MCF 10A (cell line): ENCODE measurements at regions not wholly inside any gene's neighbourhood (a gene's known extent, or its start where the extent isn't known, plus 50 kb on each side); places are given as distances from the start of the nearest gene placed in this dataset.

ENCODE experiments used
- BruUV-seq: library from RNA; stranded (reverse); fragments of 400-500 nt; replicated peaks from 2 replicates; lab custom pipeline; 2021; lab: Mats Ljungman, UMichigan
- CTCF ChIA-PET: fragments of 300-600 bp; sonication (Branson Sonifier 250); formaldehyde crosslinking; extraction: SDS; loops from one replicate; lab custom pipeline; 2021; ENCODE audit warnings: antibody characterized with exemption, inconsistent platforms; lab: Yijun Ruan, JAX
- POLR2A ChIA-PET: fragments of 300-600, 350-650 bp; sonication (Branson Sonifier 250); formaldehyde crosslinking; extraction: SDS; loops from one replicate; lab custom pipeline; 2020; ENCODE audit warnings: antibody characterized with exemption, inconsistent platforms; lab: Yijun Ruan, JAX
- DNase-seq: peaks from one replicate; pipeline ENCODE4 v3.0.0-alpha.2; 2018; ENCODE audit not compliant: unreplicated experiment
- H3K27ac Mint-ChIP-seq: one replicate; pipeline ENCODE4 v1.8.0; 2022; ENCODE audit warnings: mild to moderate bottlenecking, low read depth, mixed read lengths; ENCODE audit not compliant: unreplicated experiment
- H3K27me3 Mint-ChIP-seq: one replicate; pipeline ENCODE4 v1.8.0; 2022; ENCODE audit warnings: mixed read lengths; ENCODE audit not compliant: insufficient read depth, unreplicated experiment
- H3K36me3 Mint-ChIP-seq: one replicate; pipeline ENCODE4 v1.8.0; 2022; ENCODE audit warnings: mild to moderate bottlenecking, moderate library complexity, mixed read lengths; ENCODE audit not compliant: insufficient read depth, unreplicated experiment
- H3K4me1 Mint-ChIP-seq: one replicate; pipeline ENCODE4 v1.8.0; 2022; ENCODE audit warnings: mixed read lengths; ENCODE audit not compliant: insufficient read depth, unreplicated experiment
- H3K4me3 Mint-ChIP-seq: one replicate; pipeline ENCODE4 v1.8.0; 2022; ENCODE audit warnings: mild to moderate bottlenecking, moderate library complexity, mixed read lengths; ENCODE audit not compliant: unreplicated experiment
- H3K9me3 Mint-ChIP-seq: one replicate; pipeline ENCODE4 v1.8.0; 2022; ENCODE audit warnings: mixed read lengths; ENCODE audit not compliant: unreplicated experiment
- intact Hi-C: fragments of 100-400 bp; cut with micrococcal nuclease; formaldehyde crosslinking; loops from 2 replicates; pipeline ENCODE4 v1.14.1; 2022
- TF ChIP-seq, protein P1 (sequence below): fragments of 200-600 bp; IDR thresholded peaks from one replicate; pipeline ENCODE4 v1.8.0; 2022; ENCODE audit warnings: antibody characterized with exemption, mild to moderate bottlenecking; ENCODE audit not compliant: unreplicated experiment

DNA sequence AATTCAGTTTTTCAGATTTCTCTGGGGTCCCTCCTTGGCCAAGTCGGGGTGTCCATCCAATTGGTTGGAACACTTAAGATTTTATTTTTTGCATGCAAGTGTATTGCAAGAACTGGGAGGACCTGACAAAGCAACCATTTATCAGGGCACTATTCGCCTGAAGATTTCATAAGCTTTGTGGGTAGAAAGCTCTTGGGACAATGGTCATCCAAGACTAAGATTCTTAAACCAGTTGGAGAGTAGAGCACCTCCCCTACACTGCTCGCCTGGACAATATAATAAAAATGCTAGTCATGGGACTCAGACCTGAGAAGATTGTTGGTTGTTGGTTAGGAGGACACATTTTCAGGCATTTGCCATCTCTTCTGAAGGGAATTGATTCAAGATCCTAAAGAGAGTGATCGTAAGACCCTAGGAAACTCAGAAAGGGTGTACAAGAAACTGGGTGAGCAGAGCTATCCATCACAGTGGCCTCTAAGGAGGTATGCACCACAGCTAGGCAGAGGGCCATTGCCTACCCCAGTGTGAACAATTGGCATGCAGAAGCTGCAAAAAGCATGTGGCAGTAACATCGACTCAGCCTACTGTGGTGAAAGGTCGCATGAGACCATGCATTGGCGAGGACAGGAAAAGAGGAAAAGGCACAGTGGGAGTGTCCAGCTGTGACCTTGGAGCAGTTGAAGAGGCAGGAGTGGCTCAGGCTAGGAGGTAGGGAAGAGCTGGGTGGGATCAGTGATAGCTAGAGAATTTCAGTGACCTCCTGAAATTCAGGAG, 1235.3 kb upstream of the AUTS2 start:
- H3K4me3 Mint-ChIP-seq: no peak overlapping the region
- no peak overlapping the region for H3K27ac Mint-ChIP-seq
- H3K36me3 Mint-ChIP-seq: no peaks in the 10 kb centered on the region
- TF ChIP-seq, protein P1, sequence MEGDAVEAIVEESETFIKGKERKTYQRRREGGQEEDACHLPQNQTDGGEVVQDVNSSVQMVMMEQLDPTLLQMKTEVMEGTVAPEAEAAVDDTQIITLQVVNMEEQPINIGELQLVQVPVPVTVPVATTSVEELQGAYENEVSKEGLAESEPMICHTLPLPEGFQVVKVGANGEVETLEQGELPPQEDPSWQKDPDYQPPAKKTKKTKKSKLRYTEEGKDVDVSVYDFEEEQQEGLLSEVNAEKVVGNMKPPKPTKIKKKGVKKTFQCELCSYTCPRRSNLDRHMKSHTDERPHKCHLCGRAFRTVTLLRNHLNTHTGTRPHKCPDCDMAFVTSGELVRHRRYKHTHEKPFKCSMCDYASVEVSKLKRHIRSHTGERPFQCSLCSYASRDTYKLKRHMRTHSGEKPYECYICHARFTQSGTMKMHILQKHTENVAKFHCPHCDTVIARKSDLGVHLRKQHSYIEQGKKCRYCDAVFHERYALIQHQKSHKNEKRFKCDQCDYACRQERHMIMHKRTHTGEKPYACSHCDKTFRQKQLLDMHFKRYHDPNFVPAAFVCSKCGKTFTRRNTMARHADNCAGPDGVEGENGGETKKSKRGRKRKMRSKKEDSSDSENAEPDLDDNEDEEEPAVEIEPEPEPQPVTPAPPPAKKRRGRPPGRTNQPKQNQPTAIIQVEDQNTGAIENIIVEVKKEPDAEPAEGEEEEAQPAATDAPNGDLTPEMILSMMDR: no peak
- ChIA-PET POLR2A (no interaction called here), CTCF (no interaction called here)
- intact Hi-C loops: no loop called here
- BruUV-seq: no TSS peak
- H3K9me3 Mint-ChIP-seq: peaks cover 41% of the 10 kb centered on the region
- no peak for DNase-seq
- no peaks in the 10 kb centered on the region for H3K27me3 Mint-ChIP-seq
- no peaks in the 10 kb centered on the region for H3K4me1 Mint-ChIP-seq

DNA sequence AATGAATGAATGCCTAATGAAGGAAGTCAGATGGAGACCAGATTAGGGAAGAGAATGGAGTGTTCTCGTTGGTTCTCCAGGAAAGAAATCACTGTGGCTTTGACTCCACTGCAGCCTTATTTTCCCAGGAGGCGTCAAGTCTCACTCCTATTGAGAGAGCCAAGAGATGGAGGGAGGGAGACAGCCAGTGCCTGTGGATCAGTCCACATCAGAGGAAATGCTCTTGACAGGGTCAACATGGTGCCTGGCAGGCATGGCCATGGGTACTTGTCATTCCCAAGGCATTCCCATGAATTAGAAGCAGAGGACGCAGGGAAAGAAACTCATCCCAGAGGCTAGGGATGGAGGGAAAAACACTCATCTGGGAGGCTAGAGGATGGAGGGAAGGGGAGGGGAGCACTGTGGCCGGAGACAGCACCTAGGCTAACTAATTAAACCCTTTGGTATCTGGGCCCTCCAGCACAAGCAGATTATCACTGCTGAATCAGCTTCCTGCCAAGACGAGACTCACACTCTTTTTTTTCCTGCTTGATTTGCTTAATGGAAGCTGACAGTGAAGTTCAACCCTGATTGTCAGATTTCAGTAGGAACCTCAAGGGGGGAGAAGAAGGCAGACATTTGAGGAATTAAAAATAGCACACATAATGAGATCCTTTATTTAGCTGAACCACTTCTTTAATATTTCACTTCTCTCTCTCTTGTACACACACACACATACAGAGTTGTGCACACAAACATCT, 1233.2 kb upstream of the AUTS2 start:
- Mint-ChIP-seq H3K4me3 (no peak overlapping the region), H3K9me3 (peaks cover 42% of the 10 kb centered on the region), H3K4me1 (no peaks in the 10 kb centered on the region), H3K27ac (no peak overlapping the region), H3K27me3 (no peaks in the 10 kb centered on the region), H3K36me3 (peaks cover 8% of the 10 kb centered on the region)
- BruUV-seq: no TSS peak
- DNase-seq: no peak
- CTCF ChIA-PET: no interaction called here
- intact Hi-C loops: no loop called here
- POLR2A ChIA-PET: no interaction called here
- TF ChIP-seq, protein P1: no peak

DNA sequence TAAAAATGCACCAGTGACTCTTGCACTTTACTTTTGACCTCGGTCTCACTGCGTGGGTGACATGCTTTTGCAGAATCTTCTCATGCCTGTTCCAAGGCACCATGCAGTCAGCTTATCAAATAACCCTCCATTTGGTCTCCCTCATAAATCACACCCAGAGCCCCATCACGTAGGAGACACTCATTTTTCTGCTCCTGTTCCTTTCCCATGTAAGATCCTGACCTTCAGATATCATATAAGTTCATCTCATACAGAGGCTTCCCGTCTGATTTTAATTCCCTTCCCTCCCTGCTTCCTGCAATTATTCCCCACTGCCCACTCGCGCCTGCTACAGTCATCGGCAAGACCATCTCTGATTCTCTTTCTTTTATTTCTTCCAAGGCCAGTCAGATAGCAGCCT, 1226.3 kb upstream of the AUTS2 start:
- CTCF ChIA-PET: interaction anchor here (0.7 kb wide), 1 partner anchor 1029 kb away, joined by 4 read pairs; no protein-coding TSS in a partner anchor
- no peaks in the 10 kb centered on the region for H3K4me1 Mint-ChIP-seq
- no peak overlapping the region for H3K4me3 Mint-ChIP-seq
- H3K9me3 Mint-ChIP-seq: peaks cover 45% of the 10 kb centered on the region
- intact Hi-C loops: no loop called here
- peaks cover 13% of the 10 kb centered on the region for H3K36me3 Mint-ChIP-seq
- H3K27ac Mint-ChIP-seq: no peak overlapping the region
- no TSS peak for BruUV-seq
- TF ChIP-seq, protein P1: no peak
- no peaks in the 10 kb centered on the region for H3K27me3 Mint-ChIP-seq
- DNase-seq: no peak
- POLR2A ChIA-PET: no interaction called here

DNA sequence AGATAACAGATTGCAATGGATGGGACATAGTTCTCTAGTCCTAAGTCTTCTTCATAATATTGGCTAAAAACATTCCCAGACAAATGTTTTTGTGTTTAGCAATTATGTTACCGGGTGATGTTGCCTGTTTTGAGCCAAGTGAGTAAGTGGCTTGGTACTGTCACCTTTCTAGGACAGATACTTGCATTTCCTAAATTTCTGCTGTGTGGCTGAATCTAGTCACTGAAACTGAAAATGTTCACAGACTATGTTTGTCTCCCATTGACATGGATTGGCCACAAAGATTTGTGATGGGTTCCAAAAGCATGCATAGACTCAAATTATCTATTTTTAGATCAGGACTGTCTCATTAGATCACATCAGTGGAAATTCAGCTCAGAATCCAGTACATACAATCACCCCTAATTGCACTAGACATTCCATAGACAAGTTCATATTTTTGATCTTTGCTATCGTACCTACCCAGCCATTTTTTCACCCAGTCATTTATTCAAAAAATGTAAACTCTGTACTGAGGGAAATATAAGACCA, 1222.1 kb upstream of the AUTS2 start:
- Mint-ChIP-seq H3K27ac (no peak overlapping the region), H3K4me3 (no peak overlapping the region), H3K36me3 (no peaks in the 10 kb centered on the region), H3K27me3 (no peaks in the 10 kb centered on the region), H3K4me1 (no peaks in the 10 kb centered on the region), H3K9me3 (peaks cover 56% of the 10 kb centered on the region)
- ChIA-PET CTCF (no interaction called here), POLR2A (no interaction called here)
- DNase-seq: no peak
- TF ChIP-seq, protein P1: no peak
- BruUV-seq: no TSS peak
- intact Hi-C loops: no loop called here
